Lung (tissue), 11 donors: ENCODE measurements at regions not wholly inside any gene's neighbourhood (a gene's known extent, or its start where the extent isn't known, plus 50 kb on each side); places are given as distances from the start of the nearest gene placed in this dataset.

Source experiments
- ATAC-seq: fragments of 200-7000 bp; cut with Tn5 transposase; one replicate; pipeline ENCODE4 v1.9.1; 2020; ENCODE audit warnings: moderate number of reproducible peaks; ENCODE audit not compliant: insufficient read depth, low FRiP score
- DNase-seq, 3 donors: peaks; one replicate each; pipeline ENCODE4 v3.0.0-alpha.2; 2013 to 2017
- H3K27ac ChIP-seq, 2 donors: one replicate each; pipeline ENCODE4 v1.5.1; 2013; ENCODE audit warnings: mild to moderate bottlenecking in 2 of 2, moderate library complexity in 2 of 2, control low read depth in 1 of 2, inconsistent platforms in 1 of 2, low read depth in 1 of 2, low read length in 1 of 2
- H3K27me3 ChIP-seq, 3 donors: one replicate each; pipeline ENCODE4 v1.5.1; 2013; ENCODE audit warnings: low read length in 2 of 3; ENCODE audit not compliant: control insufficient read depth in 3 of 3, insufficient read depth in 3 of 3
- H3K36me3 ChIP-seq, 4 donors: one replicate each; pipeline ENCODE4 v1.5.1; 2013; ENCODE audit warnings: low read length in 4 of 4, mild to moderate bottlenecking in 1 of 4, moderate library complexity in 1 of 4; ENCODE audit not compliant: control insufficient read depth in 4 of 4, insufficient read depth in 4 of 4
- H3K4me1 ChIP-seq, 5 donors: one replicate each; pipeline ENCODE4 v1.5.1; 2013; ENCODE audit warnings: low read length in 5 of 5, mild to moderate bottlenecking in 2 of 5, moderate library complexity in 1 of 5; ENCODE audit not compliant: control insufficient read depth in 5 of 5, insufficient read depth in 5 of 5
- H3K4me3 ChIP-seq: one replicate; pipeline ENCODE4 v1.5.1; 2013; ENCODE audit warnings: mild to moderate bottlenecking, control low read depth, moderate library complexity
- H3K9ac ChIP-seq, 2 donors: one replicate each; pipeline ENCODE4 v1.5.1; 2013; ENCODE audit warnings: low read length in 2 of 2, control low read depth in 1 of 2; ENCODE audit not compliant: insufficient read depth in 1 of 2
- H3K9me3 ChIP-seq, 4 donors: one replicate each; pipeline ENCODE4 v1.5.1; 2013; ENCODE audit warnings: low read length in 3 of 4, mild to moderate bottlenecking in 1 of 4, moderate library complexity in 1 of 4; ENCODE audit not compliant: control insufficient read depth in 4 of 4, insufficient read depth in 3 of 4
- WGBS, 2 donors: extraction: QIAGEN DNeasy Blood & Tissue Kit; methylation state at CpG; one replicate each; pipeline ENCODE4 v1.1.7; 2013; 5-methylcytosine and 5-hydroxymethylcytosine counted together
- TF ChIP-seq, protein P1 (sequence below): IDR thresholded peaks from 2 replicates; pipeline ENCODE4 v1.5.1; 2012; ENCODE audit warnings: mild to moderate bottlenecking; ENCODE audit errors: control extremely low read depth, extremely low read depth
- donor health status: control.
- donor health status: control.
- donor health status: Bipolar disorder and iron deficiency.
- donor health status: healthy.
- donor health status: DM: yes; HTN: yes; CAD: no.

DNA sequence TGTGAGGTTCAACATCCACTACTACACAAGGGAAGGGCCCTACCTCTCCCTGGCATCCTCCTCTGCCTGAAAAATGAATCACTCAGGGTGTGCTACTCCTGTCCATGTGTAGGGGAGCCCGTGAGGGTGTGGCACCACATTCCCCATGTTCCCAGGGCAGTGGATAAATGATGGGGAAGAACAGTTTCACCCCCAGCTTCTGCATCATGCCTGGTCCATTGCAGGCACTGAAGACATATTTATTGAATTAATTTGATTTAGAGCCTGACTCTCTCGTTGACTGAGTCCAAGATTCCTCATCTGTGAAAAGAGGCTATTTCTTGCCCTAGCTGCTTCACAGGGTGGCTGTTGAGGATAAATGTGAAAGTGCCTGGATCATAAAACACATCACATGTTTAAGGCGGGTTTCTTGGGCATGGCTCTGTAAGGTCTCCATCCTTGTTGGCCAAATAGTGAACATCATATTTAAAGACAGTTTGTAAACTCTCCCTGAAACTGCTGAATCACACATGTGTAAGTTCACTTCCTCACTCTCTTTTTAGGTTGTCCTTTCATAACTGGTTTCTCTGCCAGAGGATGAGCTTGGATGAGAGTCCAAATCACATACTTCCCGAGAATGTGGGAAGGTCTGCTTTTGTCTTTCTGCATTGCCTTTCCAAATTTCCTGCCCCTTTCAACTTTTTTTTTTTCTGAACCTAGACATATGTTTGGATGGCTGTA is 79.7 kb upstream of the FYN start:
- H3K27ac ChIP-seq = no peak overlapping the region
- 69 to 73% methylated on average over 4 of the region's 4 CpGs for WGBS, 2 donors
- H3K9ac ChIP-seq = no peak overlapping the region
- TF ChIP-seq, protein P1, sequence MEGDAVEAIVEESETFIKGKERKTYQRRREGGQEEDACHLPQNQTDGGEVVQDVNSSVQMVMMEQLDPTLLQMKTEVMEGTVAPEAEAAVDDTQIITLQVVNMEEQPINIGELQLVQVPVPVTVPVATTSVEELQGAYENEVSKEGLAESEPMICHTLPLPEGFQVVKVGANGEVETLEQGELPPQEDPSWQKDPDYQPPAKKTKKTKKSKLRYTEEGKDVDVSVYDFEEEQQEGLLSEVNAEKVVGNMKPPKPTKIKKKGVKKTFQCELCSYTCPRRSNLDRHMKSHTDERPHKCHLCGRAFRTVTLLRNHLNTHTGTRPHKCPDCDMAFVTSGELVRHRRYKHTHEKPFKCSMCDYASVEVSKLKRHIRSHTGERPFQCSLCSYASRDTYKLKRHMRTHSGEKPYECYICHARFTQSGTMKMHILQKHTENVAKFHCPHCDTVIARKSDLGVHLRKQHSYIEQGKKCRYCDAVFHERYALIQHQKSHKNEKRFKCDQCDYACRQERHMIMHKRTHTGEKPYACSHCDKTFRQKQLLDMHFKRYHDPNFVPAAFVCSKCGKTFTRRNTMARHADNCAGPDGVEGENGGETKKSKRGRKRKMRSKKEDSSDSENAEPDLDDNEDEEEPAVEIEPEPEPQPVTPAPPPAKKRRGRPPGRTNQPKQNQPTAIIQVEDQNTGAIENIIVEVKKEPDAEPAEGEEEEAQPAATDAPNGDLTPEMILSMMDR = no peak
- H3K9me3 ChIP-seq = no peaks in the 10 kb centered on the region
- no peak overlapping the region for H3K4me3 ChIP-seq
- peak in 1 of 3 donors; percentile 18 for DNase-seq
- peaks cover 0 to 23% (median 3%) of the 10 kb centered on the region in 5 donors for H3K4me1 ChIP-seq
- H3K27me3 ChIP-seq = peaks cover 0 to 4% (median 0%) of the 10 kb centered on the region in 3 donors
- ATAC-seq = peak; percentile 41
- no peaks in the 10 kb centered on the region for H3K36me3 ChIP-seq

DNA sequence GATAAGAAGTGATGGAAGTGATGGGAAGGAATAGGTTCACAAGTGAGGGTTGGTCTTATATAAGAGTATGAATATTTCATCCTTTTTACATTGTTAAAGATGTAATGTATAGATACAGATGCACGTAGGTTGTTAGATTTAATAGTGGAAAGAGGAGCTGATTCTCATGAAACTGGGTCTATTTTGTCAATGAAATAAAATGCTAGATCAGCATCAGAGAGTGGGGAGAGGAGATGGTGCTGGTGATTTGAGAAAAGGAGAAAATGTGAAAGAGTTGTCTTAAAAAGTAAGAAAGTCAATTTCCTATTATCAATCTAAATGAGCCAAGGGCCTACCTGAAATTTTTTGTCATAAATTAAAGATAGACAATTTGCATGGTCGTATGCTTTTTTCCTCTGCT is 82.8 kb upstream of the FYN start:
- H3K27ac ChIP-seq = no peak overlapping the region
- 83 to 94% methylated on average over 2 of the region's 2 CpGs for WGBS, 2 donors
- H3K4me1 ChIP-seq = peaks cover 0 to 17% (median 0%) of the 10 kb centered on the region in 5 donors
- H3K4me3 ChIP-seq = no peak overlapping the region
- no peaks in the 10 kb centered on the region for H3K9me3 ChIP-seq
- H3K9ac ChIP-seq = no peak overlapping the region
- DNase-seq (no peak), ATAC-seq (no peak)
- peaks cover 0 to 4% (median 0%) of the 10 kb centered on the region in 3 donors for H3K27me3 ChIP-seq
- TF ChIP-seq, protein P1 = no peak
- H3K36me3 ChIP-seq = no peaks in the 10 kb centered on the region

DNA sequence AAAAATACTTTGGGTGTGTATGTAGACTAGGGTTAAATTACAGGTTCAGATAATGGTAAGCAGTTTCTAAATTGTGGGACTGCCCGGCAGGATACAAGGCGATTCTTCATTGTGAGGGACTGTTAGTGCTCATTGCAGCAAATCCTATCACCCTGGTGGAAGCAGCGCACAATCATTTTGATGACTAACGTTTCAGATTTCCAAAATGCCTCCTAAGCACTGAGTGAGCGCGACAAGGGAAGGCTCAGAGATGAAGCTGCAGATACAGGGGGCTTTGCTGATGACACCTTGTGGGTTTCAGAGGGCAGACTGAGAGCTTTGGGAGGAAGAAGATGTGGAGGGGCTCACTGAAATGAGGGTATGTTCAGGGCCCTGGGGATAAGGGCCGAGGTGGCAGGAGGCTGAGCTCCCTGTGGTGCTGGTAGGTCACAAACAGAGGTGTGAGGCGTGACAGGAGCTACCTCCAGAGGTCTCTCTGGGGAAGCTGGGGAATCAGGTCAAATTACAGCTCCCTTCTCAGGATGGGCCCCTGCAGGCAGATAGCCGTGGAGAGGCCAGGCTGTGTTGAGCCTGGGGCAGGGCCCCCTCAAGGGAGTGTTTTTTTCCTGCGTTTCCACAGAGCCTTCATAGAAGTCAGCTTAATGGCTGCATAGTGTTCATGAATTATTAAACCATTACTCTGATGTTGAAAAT is 84.5 kb upstream of the FYN start:
- peaks cover 0 to 3% (median 0%) of the 10 kb centered on the region in 5 donors for H3K4me1 ChIP-seq
- DNase-seq = no peak
- H3K27ac ChIP-seq = no peak overlapping the region
- no peaks in the 10 kb centered on the region for H3K36me3 ChIP-seq
- no peak for ATAC-seq
- TF ChIP-seq, protein P1 = no peak
- H3K9ac ChIP-seq = no peak overlapping the region
- H3K9me3 ChIP-seq = no peaks in the 10 kb centered on the region
- WGBS, 2 donors = 84 to 90% methylated on average over 10 of the region's 10 CpGs
- H3K4me3 ChIP-seq = no peak overlapping the region
- peaks cover 0 to 1% (median 0%) of the 10 kb centered on the region in 3 donors for H3K27me3 ChIP-seq
